Adipocyte (in vitro differentiated cells): ENCODE measurements at regions not wholly inside any gene's neighbourhood (a gene's known extent, or its start where the extent isn't known, plus 50 kb on each side); places are given as distances from the start of the nearest gene placed in this dataset.
"Not testable (repeated sequence)": the region's sequence is repeated elsewhere in the genome, so short reads cannot be mapped to it uniquely, and the experiment has no call there.

Experiments
- DNase-seq: peaks from one replicate; pipeline ENCODE4 v3.0.0-alpha.2; 2015; ENCODE audit warnings: low read depth
- H3K27me3 ChIP-seq: replicated peaks from 2 replicates; pipeline ENCODE4 v1.7.0; 2013; ENCODE audit warnings: mild to moderate bottlenecking, low read length, moderate library complexity; ENCODE audit not compliant: control insufficient read depth, insufficient read depth
- H3K36me3 ChIP-seq: 2 replicates; pipeline ENCODE4 v1.7.0; 2013; ENCODE audit warnings: low read length, mild to moderate bottlenecking, moderate library complexity; ENCODE audit not compliant: control insufficient read depth, insufficient read depth, severe bottlenecking
- H3K4me1 ChIP-seq: 2 replicates; pipeline ENCODE4 v1.7.0; 2013; ENCODE audit warnings: mild to moderate bottlenecking, low read length, moderate library complexity; ENCODE audit not compliant: control insufficient read depth, insufficient read depth
- H3K4me3 ChIP-seq: 2 replicates; pipeline ENCODE4 v1.7.0; 2013; ENCODE audit warnings: mild to moderate bottlenecking, low read length, moderate library complexity
- H3K9ac ChIP-seq: 2 replicates; pipeline ENCODE4 v1.7.0; 2013; ENCODE audit warnings: mild to moderate bottlenecking, low read length, moderate library complexity
- H3K9me3 ChIP-seq: 2 replicates; pipeline ENCODE4 v1.7.0; 2013; ENCODE audit warnings: mild to moderate bottlenecking, low read length, moderate library complexity; ENCODE audit not compliant: control insufficient read depth

DNA sequence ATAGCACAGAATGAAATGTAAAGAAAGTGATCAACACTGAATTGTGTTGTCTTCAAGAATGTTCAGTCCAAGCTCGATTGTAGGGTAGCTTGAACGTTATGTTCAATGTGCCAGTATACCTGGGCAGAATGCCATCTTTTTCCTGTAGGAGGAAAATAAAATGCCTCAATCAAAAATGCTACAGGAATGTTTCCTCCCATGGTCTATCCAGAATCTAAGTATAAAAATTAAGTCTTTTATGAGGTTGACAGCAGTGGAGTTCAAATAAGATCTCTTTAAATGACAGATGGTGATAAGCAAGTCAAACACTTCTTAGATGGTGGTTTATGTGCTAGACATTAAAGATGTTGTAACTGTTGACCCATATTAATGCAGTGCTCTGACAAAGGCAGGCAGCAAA lies 488.6 kb downstream of the CSNK1G3 start:
- Histone ChIP-seq H3K36me3 (no peaks in the 10 kb centered on the region), H3K4me1 (peaks cover 20% of the 10 kb centered on the region), H3K27me3 (no peaks in the 10 kb centered on the region), H3K9ac (no peak overlapping the region), H3K9me3 (no peaks in the 10 kb centered on the region), H3K4me3 (no peak overlapping the region)
- no peak for DNase-seq

DNA sequence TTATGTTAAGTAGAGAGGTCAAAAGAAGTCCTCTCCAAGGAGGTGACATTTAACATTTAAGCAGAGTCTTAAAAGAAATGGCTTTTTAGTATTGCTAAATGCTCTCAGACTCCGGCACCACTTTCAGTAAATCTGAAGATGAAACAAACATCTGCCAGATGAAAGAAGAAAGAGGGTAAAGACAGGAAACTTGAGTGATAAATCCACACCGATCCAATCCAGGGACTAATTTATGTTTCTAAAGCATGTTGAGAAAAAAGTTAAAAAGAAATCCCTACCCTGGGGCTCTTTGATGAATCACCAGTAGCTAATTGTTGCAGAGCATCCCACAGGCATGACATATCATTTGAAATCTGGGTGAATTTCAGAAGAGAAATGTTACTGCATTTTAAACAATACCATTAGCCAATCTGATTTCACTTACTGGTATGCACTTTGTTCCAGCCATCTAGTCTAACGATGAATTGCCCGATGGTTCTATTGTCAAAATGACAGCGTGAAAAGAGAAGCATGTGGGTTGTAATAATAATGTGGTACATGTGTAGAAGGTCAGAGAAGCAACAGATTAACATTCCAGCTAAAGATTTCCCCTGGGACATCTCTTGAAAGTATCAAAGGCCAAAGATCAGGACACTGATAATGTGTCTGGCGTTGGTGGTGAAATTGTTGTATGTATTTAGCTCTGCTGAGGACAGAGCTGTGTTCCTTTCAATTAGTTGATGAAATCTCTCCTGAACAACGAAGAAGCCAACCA lies 485.7 kb downstream of the CSNK1G3 start:
- Histone ChIP-seq H3K4me1 (peaks cover 20% of the 10 kb centered on the region), H3K9ac (no peak overlapping the region), H3K36me3 (no peaks in the 10 kb centered on the region), H3K9me3 (peaks cover 3% of the 10 kb centered on the region), H3K4me3 (peak overlapping the region; percentile 27), H3K27me3 (peaks cover 5% of the 10 kb centered on the region)
- DNase-seq: peak; percentile 87

DNA sequence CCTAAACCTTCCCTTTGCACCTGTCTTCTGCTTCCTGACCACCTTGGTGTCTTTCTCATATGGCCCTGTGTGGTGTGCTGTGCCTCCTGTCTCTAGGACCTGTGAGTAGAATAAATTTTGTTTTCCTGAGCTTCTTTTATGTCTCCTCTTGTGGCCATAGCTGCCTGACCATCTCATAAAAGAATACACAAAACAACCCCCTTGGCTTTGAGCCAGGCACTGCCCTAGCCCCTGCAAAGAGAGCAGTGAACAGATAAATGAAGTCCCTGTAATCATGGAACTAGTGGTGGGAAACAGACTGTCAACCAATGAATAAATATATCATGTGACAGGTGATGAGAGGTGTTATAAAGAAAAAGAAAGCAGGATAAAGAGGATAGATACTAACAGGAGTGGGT lies 485.1 kb downstream of the CSNK1G3 start:
- Histone ChIP-seq H3K36me3 (no peaks in the 10 kb centered on the region), H3K4me1 (peaks cover 20% of the 10 kb centered on the region), H3K9ac (no peak overlapping the region), H3K4me3 (peak overlapping the region; percentile 27), H3K9me3 (peaks cover 5% of the 10 kb centered on the region), H3K27me3 (peaks cover 5% of the 10 kb centered on the region)
- peak; percentile 1 for DNase-seq

DNA sequence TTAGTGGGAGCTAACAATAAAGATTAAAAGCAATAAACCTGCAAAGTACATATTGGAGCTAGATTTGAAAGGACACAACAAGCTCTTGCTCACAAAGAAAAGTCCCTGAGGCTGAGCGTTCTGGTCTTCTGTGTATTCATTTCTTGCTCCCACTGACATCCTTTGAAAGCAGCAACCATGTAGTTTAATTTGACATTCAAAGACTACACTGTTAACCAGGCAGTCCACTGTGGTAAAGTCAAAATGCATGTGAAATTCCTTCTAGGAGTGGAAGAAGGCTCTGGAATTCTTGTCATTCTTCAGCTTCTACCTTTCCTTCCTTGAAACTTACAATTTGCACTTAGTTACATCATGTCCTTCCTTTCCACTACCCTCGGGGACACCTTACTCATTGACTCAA lies 480.7 kb downstream of the CSNK1G3 start:
- Histone ChIP-seq H3K36me3 (no peaks in the 10 kb centered on the region), H3K4me1 (peaks cover 9% of the 10 kb centered on the region), H3K9me3 (peaks cover 5% of the 10 kb centered on the region), H3K27me3 (peaks cover 18% of the 10 kb centered on the region), H3K9ac (no peak overlapping the region), H3K4me3 (no peak overlapping the region)
- no peak for DNase-seq

DNA sequence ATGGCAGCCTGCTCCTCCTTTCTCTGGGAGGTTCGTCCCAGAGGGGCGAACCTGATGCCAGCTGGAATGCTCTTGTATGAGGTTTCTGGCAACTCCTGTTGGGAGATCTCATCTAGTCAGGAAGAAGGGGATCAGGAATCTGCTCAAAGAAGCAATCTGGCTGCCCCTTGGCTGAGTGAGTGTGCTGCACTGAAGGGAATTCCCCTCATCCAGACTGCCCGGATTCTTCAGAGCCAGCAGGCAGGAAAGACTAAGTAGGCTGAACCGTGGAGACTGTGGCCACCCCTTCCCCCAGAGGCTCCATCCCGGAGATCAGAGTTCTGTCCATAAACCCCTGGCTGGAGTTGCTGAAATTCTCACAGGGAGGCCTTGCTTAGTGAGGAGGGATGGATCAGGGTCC lies 476.0 kb downstream of the CSNK1G3 start:
- H3K4me3 ChIP-seq: no peak overlapping the region

DNA sequence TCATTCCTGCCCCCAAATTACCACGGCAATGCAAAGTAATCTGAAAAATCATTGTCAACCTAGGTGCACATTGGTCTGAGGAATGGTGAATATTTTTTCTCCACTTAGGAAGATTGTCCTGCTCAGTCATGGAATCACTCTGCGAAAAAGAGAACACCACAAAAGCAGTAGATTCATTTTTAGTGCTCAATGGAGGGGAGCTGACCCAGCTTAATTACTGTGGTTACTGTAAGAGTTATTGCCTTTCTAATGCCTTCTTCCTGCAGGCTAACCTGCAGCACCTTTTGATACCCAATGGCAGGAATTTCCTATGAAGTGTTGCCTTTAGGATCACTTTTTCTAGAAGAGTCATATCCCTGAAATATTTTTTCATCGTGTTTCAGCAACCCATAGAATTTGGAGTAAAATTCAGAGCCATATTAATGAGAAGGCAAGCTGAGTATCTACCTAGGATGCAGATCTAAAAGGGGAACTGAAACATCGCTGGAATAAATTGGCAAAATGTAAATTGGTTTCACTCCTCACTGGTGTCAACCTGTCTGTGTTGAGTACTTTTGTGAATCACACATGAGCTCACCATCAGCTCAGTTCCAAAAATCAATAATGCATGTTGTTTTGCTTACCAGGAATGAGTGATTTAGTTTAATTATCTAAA lies 464.5 kb downstream of the CSNK1G3 start:
- Histone ChIP-seq H3K4me1 (no peaks in the 10 kb centered on the region), H3K4me3 (no peak overlapping the region)
- no peak for DNase-seq

More for the DNA sequence above, 476.0 kb downstream of the CSNK1G3 start:
- DNase-seq: no peak
- peaks cover 13% of the 10 kb centered on the region for H3K27me3 ChIP-seq
- H3K9ac ChIP-seq: no peak overlapping the region
- no peaks in the 10 kb centered on the region for H3K4me1 ChIP-seq
- peaks cover 29% of the 10 kb centered on the region for H3K9me3 ChIP-seq
- no peaks in the 10 kb centered on the region for H3K36me3 ChIP-seq

DNA sequence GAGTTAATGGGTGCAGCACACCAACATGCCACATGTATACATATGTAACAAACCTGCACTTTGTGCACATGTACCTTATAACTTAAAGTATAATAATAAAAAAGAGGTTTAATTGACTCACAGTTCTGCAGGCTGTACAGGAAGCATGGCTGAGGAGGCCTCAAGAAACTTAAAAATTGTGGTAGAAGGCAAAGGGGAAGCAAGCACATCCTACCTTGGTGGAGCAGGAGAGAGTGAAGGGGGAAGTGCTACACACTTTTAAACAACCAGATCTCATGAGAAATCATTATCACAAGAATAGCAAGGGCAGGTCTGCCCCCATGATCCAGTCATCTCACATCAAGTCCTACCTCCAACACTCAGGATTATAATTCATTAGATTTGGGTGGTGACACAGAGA lies 463.5 kb downstream of the CSNK1G3 start:
- not testable (repeated sequence) for H3K27me3 ChIP-seq, H3K36me3 ChIP-seq, H3K9ac ChIP-seq, H3K9me3 ChIP-seq, H3K4me1 ChIP-seq, DNase-seq, H3K4me3 ChIP-seq

More for the DNA sequence above, 464.5 kb downstream of the CSNK1G3 start:
- Histone ChIP-seq H3K27me3 (no peaks in the 10 kb centered on the region), H3K9me3 (peaks cover 6% of the 10 kb centered on the region), H3K36me3 (no peaks in the 10 kb centered on the region), H3K9ac (no peak overlapping the region)

DNA sequence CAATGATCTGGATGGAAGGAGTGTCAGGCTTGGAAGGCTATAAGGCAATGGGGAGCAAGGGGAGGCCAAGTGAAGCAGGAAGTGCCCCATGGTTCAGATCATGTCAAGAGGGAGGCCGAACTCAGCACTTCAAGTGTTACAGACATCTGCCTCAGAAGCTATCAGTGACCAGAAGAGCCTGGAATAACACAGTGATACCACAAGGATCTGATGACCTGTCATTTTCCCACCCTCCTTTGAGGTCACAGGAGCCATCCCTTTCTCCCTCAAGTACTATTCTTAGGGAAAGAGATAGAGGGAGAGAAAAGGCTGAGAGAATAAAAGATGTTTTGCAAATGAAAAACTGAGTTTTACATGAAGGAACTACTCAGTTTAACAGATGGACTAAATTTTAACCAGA lies 454.8 kb downstream of the CSNK1G3 start:
- DNase-seq: no peak
- H3K27me3 ChIP-seq: peaks cover 3% of the 10 kb centered on the region
- H3K9ac ChIP-seq: no peak overlapping the region
- H3K4me1 ChIP-seq: no peaks in the 10 kb centered on the region
- H3K36me3 ChIP-seq: no peaks in the 10 kb centered on the region
- no peak overlapping the region for H3K4me3 ChIP-seq
- H3K9me3 ChIP-seq: peaks cover 8% of the 10 kb centered on the region

DNA sequence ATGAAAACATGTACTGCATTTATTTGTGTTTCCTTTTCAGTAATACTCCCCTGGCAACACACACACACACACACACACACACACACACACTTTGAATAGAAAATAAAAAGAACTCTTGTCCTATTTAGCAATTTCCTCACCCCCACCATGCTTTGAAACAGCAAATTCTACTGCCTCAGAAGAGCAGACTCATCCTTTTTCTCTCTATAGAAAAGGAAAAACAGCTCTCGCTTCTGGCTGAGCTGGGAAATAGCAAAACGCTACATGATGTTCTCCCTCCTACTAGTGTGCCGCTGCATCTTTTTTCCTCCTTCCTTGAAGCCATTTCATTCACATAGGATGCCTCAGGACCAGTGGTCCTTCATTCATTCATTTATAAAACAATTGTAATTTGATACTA lies 453.6 kb downstream of the CSNK1G3 start:
- no peaks in the 10 kb centered on the region for H3K36me3 ChIP-seq
- peaks cover 8% of the 10 kb centered on the region for H3K9me3 ChIP-seq
- H3K9ac ChIP-seq: no peak overlapping the region
- H3K4me1 ChIP-seq: no peaks in the 10 kb centered on the region
- peaks cover 3% of the 10 kb centered on the region for H3K27me3 ChIP-seq
- peak; percentile 3 for DNase-seq
- H3K4me3 ChIP-seq: no peak overlapping the region

DNA sequence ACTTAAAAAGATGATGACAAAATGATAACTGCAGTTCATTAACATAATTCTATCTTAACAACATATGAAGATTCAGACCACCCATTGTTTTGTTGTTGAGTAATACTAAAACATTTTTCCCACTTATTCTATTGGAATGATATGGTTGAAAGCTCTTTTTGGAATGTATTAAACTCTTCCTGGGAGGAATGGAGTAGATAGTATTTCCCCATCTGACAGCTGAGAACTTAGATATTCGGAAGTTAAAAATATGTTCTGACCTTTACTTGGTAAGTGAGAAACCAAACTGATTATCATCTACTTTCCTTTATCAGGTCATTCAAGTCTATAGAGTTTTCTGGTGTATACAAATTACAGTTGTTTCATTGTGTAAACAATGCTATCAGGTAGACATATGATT lies 452.9 kb downstream of the CSNK1G3 start:
- peaks cover under 1% of the 10 kb centered on the region for H3K27me3 ChIP-seq
- no peak overlapping the region for H3K4me3 ChIP-seq
- no peaks in the 10 kb centered on the region for H3K4me1 ChIP-seq
- H3K36me3 ChIP-seq: no peaks in the 10 kb centered on the region
- peak; percentile 21 for DNase-seq
- peaks cover 8% of the 10 kb centered on the region for H3K9me3 ChIP-seq
- no peak overlapping the region for H3K9ac ChIP-seq

DNA sequence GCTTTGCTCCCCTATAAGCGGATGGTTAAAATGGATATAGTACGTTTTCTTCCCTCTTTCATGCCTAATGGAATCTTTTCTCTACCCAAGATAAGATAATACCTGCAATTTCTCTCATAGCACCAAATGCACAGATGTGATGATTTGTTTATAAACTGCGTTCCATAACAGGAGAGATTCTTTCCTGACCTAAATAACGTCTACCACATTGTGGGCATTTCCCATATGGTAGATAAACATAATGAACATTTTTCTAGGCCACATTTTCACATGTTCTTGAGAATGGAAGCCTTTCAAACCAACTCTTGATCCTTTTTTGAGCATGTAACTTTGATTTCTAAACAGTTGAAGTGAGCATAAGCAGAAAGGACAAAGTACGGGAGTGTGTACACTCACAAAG lies 448.5 kb downstream of the CSNK1G3 start:
- no peak for DNase-seq
- Histone ChIP-seq H3K4me3 (no peak overlapping the region), H3K27me3 (no peaks in the 10 kb centered on the region), H3K9ac (no peak overlapping the region), H3K9me3 (no peaks in the 10 kb centered on the region), H3K4me1 (no peaks in the 10 kb centered on the region), H3K36me3 (no peaks in the 10 kb centered on the region)
